Ascending aorta (tissue), 2 donors: ENCODE measurements at regions not wholly inside any gene's neighbourhood (a gene's known extent, or its start where the extent isn't known, plus 50 kb on each side); places are given as distances from the start of the nearest gene placed in this dataset.

Experiments
- DNase-seq, 2 donors: peaks; one replicate each; pipeline ENCODE4 v3.0.0-alpha.2; 2019; ENCODE audit warnings: low spot score in 2 of 2
- H3K27ac ChIP-seq, 2 donors: fragments of 200-600 bp; sonication (generic); one replicate each; pipeline ENCODE4 v1.5.1; 2016 to 2017; ENCODE audit warnings: mild to moderate bottlenecking in 1 of 2
- H3K27me3 ChIP-seq: fragments of 200-600 bp; sonication (generic); one replicate; pipeline ENCODE4 v1.5.1; 2017
- H3K36me3 ChIP-seq, 2 donors: fragments of 200-600 bp; sonication (generic); one replicate each; pipeline ENCODE4 v1.5.1; 2016
- H3K4me1 ChIP-seq, 2 donors: fragments of 200-600 bp; sonication (generic); one replicate each; pipeline ENCODE4 v1.5.1; 2016 to 2017; ENCODE audit warnings: mild to moderate bottlenecking in 1 of 2
- H3K4me3 ChIP-seq, 2 donors: fragments of 200-600 bp; sonication (generic); one replicate each; pipeline ENCODE4 v1.5.1; 2016 to 2017; ENCODE audit warnings: mild to moderate bottlenecking in 1 of 2
- H3K9me3 ChIP-seq, 2 donors: fragments of 200-600 bp; sonication (generic); one replicate each; pipeline ENCODE4 v1.5.1; 2016
- CTCF ChIP-seq, 3 experiments: fragments of 200-600 bp in 2 of 3; fragments of 450-650 bp in 1 of 3; sonication (generic) in 2 of 3; IDR thresholded peaks; one replicate each; pipeline ENCODE4 v1.5.1; 2016 to 2019; ENCODE audit warnings: antibody characterized with exemption in 3 of 3, mild to moderate bottlenecking in 1 of 3, moderate library complexity in 1 of 3
- intact Hi-C: fragments of 100-400 bp; cut with DNase I; formaldehyde crosslinking; loops from one replicate; pipeline ENCODE4 v1.15.1; 2023

DNA sequence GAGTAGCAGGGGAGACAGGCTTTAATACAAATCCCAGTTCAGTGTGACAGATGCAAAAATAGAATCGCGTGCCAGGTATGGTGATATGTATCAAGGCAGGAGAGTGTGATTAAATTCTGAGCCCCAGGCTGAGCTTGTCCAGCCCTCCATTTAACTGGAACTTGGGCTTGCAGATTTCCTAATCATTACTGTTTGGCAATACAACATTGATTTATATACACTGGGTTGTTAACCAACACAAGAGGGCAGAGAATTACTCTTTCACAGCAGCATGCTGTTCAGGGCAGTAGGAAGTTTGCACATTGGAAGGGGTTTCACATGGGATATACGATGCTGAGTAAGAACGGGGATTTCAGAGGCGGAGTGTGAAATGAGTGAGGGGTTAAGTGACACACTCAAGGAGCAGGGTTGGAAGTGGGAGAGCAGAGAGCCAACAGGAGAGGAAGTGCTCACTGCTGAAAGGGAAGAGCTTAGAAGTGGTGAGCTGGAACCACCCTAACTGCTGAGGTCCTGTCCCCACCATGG is 70.8 kb upstream of the ATXN1 start:
- Histone ChIP-seq H3K27me3 (no peaks in the 10 kb centered on the region), H3K36me3 (no peaks in the 10 kb centered on the region), H3K9me3 (no peaks in the 10 kb centered on the region), H3K4me1 (no peaks in the 10 kb centered on the region), H3K27ac (no peak overlapping the region), H3K4me3 (no peak overlapping the region)
- DNase-seq = no peak
- intact Hi-C loops = no loop called here
- TF ChIP-seq CTCF (IDR thresholded peaks at IDR 0.05) = no peak

- H3K27ac ChIP-seq = no peak overlapping the region
- TF ChIP-seq CTCF (IDR thresholded peaks at IDR 0.05) = no peak
- H3K4me3 ChIP-seq = no peak overlapping the region
- no peaks in the 10 kb centered on the region for H3K36me3 ChIP-seq
- intact Hi-C loops = no loop called here
- H3K4me1 ChIP-seq = no peaks in the 10 kb centered on the region
- no peak for DNase-seq
- H3K9me3 ChIP-seq = no peaks in the 10 kb centered on the region
- H3K27me3 ChIP-seq = no peaks in the 10 kb centered on the region
These were observed 69.9 kb upstream of the ATXN1 start for GRCh38 chr6:16831136-16831535.

DNA sequence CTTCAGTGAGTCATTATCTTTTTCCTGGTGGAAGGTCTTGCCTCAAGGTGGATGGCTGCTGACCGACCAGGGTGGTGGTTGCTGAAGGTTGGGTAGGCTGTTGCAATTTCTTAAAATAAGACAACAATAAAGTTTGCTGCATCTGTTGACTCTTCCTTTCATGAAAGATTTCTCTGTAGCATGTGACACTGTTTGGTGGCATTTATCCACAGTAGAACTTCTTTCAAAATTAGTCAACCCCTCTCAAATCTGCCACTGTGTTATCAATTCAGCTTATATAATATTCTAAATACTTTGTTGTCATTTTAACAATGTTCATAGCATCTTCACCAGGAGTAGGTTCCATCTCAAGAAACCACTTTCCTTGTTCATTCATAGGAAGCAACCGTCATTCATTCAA is 66.8 kb upstream of the ATXN1 start:
- H3K27ac ChIP-seq = no peak overlapping the region

GRCh38 chr6:16827627-16828026 is 66.4 kb upstream of the ATXN1 start:
- Histone ChIP-seq H3K4me1 (no peaks in the 10 kb centered on the region), H3K4me3 (no peak overlapping the region), H3K27ac (no peak overlapping the region), H3K9me3 (no peaks in the 10 kb centered on the region), H3K27me3 (no peaks in the 10 kb centered on the region), H3K36me3 (no peaks in the 10 kb centered on the region)
- intact Hi-C loops = no loop called here
- no peak for DNase-seq
- no peak for TF ChIP-seq CTCF (IDR thresholded peaks at IDR 0.05)

More for the DNA sequence above, 66.8 kb upstream of the ATXN1 start:
- Histone ChIP-seq H3K36me3 (no peaks in the 10 kb centered on the region), H3K27me3 (no peaks in the 10 kb centered on the region), H3K4me3 (no peak overlapping the region), H3K9me3 (no peaks in the 10 kb centered on the region), H3K4me1 (no peaks in the 10 kb centered on the region)
- no peak for TF ChIP-seq CTCF (IDR thresholded peaks at IDR 0.05)
- intact Hi-C loops = no loop called here
- no peak for DNase-seq

DNA sequence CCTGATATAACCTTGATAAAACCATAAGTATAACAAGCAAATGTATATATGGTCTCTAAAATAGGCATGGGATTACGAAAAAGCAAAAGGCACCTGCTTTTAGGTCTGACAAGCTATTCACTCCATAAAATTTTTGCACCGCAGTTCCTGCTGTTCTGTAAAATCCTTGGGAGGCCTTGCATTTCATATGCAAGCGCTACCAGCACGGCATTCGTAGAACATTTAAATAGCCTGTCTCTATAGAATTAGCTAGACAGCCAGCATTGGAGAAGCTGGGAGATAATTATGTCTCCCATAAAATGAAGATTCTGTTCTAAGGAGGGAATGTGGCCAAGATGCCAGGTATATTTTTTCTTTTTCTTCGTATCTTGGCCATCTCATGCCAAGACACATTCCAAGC is 64.5 kb upstream of the ATXN1 start:
- Histone ChIP-seq H3K4me3 (no peak overlapping the region), H3K9me3 (no peaks in the 10 kb centered on the region), H3K27me3 (no peaks in the 10 kb centered on the region), H3K4me1 (no peaks in the 10 kb centered on the region), H3K27ac (no peak overlapping the region), H3K36me3 (no peaks in the 10 kb centered on the region)
- no peak for DNase-seq
- TF ChIP-seq CTCF (IDR thresholded peaks at IDR 0.05) = no peak
- intact Hi-C loops = no loop called here
